GM18499 (cell line): ENCODE measurements at regions not wholly inside any gene's neighbourhood (a gene's known extent, or its start where the extent isn't known, plus 50 kb on each side); places are given as distances from the start of the nearest gene placed in this dataset.
"Not testable (repeated sequence)": the region's sequence is repeated elsewhere in the genome, so short reads cannot be mapped to it uniquely, and the experiment has no call there.

Experiments used
- ATAC-seq: cut with Tn5 transposase; IDR thresholded peaks from one replicate; pipeline ENCODE4 v1.9.1; 2021; ENCODE audit warnings: moderate number of reproducible peaks; ENCODE audit not compliant: insufficient read depth, unreplicated experiment

DNA sequence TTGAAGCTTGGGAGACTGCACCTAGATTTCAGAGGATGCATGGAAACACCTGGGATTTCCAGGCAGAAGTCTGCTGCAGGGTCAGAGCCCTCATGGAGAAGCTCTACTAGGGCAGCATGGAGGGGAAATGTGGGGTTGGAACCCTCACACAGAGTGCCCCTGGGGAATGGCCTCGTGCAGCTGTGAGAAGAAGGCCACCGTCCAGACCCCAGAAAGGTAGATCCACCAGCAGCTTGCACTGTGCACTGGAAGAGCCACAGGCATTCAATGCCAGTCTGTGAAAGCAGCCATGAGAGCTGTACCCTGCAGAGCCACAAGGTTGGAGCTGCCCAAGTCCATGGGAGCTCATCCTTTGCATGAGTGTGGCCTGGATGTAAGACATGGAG is 285.3 kb upstream of the FAM174A start:
- no peak for ATAC-seq

DNA sequence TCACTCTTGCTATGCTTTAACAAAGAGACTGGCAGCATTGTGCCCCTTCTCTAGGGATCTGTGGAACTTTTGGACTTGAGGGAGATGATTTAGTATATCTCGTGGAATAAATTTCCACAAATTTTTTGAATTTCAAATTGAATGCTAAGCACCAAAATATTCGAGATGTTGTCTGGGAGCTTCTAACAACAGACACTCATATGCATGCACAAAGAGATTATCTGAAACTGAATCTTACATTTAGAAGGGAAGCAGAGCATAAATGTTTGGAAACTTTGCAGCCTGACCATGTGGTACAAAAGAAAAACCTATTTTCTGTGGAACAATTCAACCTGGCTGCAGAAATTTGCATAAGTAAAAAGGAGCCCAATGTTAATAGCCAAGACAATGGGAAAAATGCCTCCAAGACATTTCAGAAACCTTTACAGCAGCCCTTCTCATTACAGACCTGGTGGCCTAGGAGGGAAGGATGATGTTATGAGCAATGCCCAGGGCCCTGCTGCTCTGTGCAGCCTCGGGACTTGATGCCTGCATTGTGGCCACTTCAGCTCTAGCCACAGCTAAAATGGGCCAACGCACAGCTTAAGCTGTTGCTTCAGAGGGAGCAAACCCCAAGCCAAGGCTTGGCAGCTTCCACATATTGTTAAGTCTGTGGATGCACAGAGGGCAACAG is 285.8 kb upstream of the FAM174A start:
- no peak for ATAC-seq

DNA sequence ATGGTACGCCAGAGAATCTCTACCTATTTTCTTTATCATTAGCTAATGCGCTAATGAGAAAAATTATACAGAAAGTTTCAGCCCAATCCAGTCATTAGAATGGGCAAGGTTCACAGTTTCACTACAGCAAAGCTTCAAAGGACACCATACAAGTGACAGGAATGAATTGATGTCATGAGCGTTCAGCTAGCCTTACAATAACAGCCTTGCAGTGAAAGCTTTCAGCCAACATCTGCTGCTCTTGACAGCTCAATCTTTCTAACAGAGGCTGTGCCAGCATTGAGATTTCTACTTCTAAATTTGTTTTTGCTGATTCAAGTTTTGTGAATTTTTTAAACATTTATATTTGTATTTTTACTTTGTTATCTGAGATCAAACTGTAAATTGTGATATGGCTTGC is 302.4 kb upstream of the FAM174A start:
- ATAC-seq, result no peak

- no peak for ATAC-seq
Observed at GRCh38 chr5:100188778-100189177, 346.4 kb upstream of the FAM174A start.

- ATAC-seq, result no peak
Observed at GRCh38 chr5:100188339-100188738, 346.8 kb upstream of the FAM174A start.

DNA sequence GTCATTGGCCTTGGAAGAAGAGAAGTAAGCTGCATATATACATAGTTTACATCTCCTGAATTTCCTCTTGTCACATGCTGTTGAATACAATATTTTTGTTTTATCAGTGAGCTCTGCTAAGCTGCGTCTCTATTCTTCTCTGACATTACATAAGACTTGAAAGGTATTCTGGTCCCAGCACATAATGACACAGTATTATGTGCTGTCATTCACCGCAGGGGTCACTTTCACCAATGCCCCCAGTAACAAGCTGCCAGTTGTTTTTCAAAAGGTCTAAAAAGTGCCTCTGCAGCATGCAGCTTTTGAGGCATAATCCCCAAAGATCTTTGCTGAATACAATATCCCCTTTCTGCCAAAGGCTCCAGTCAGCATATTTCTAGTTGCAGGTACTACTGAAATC is 349.0 kb upstream of the FAM174A start:
- no peak for ATAC-seq

GRCh38 chr5:100182402-100182801 is 352.8 kb upstream of the FAM174A start:
- no peak for ATAC-seq

DNA sequence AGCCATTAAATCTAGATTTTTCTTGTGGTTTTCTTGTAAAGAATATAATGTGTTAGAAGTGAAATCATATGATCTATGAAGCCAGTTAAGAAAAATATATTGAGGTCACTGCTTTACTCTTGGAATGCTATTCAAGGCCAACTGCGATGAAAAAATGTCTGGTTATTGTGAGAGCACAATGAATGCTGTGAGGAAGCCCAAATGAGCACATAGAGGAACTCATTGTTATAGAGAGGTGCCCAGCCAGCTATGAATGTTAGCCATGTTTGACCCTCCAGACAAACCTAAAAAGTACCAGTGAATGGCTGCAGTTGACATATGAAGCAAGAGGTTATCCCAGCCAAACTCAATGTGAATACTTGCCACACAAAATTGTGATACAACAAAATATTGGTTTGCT is 359.8 kb upstream of the FAM174A start:
- ATAC-seq, result no peak

GRCh38 chr5:100165309-100165708 is 369.9 kb upstream of the FAM174A start:
- peak; percentile 100 for ATAC-seq

- no peak for ATAC-seq
Observed at GRCh38 chr5:100161868-100162267, 373.3 kb upstream of the FAM174A start.

- no peak for ATAC-seq
Observed at GRCh38 chr5:100157066-100157465, 378.1 kb upstream of the FAM174A start.

- no peak for ATAC-seq
Observed at GRCh38 chr5:100148239-100148638, 386.9 kb upstream of the FAM174A start.

DNA sequence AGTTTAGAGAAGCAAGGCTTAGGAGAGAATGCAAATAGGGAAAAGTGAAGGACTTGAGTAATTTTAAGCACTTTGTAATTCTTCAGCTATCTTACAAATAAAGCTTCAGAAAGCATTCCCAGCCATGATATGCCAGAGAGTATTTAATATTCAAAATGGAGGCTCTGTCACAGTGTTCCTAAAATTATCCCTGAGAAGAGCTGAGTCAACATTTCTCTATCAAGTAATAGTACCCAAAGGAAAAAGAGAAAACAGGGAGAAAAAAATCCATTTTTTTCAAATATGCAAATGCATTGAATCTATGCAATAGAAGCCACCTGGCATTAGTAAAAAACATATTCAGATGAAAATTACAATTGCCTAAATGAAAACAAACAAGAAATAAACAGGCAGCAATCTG is 392.6 kb upstream of the FAM174A start:
- ATAC-seq, result no peak

DNA sequence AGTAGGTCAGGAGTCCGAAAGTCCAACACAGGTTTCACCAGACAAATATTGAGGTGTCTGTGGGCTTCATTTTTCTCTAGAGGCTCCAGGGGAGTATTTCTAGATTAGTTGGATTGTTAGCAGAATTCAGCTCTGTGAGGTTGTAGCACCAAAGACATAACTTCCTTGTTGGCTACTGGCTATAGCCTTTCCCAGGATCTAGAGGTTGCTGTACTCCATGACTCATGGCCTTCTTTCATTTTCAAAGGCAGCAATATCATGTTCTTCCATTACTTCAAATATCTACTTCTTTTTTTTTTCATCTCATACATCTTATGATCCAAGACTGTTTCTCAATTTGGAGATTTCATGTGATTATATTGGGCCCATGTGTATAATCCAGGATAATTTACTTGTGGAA is 404.0 kb upstream of the FAM174A start:
- no peak for ATAC-seq

- ATAC-seq, result no peak
Observed at GRCh38 chr5:100130307-100130706, 404.9 kb upstream of the FAM174A start.

GRCh38 chr5:100119903-100120302 is 415.3 kb upstream of the FAM174A start:
- ATAC-seq, result no peak

DNA sequence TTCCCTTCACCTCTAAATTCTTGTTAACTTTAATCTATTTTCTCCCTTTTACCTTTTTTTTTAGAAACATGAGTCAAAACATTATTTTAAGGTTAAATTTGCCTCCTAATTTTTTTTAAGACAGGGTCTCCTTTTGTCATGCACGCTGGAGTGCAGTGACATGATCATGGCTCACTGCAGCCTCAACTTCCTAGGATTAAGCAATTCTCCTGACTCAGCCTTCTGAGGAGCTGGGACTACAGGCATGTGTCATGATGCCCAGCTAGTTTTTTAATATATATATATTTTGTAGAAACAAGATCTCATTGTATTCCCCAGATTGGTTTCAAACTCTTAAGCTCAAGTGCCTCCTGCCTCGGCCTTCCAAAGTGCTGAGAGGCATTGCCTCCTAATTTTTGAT is 424.7 kb upstream of the FAM174A start:
- no peak for ATAC-seq

DNA sequence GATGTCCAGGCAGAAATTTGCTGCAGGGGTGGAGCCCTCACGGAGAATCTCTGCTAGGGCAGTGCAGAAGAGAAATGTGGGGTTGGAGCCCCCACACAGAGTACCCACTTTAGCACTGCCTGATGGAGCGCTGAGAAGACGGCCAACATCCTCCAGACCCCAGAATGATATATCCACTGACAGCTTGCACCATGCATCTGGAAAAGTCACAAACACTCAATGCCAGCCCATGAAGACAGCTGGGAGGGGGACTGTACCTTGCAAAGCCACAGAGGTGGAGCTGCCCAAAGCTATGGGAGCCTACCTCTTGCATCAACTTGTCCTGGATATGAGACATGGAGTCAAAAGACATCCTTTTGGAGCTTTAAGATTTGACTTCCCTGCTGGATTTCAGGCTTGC is 426.3 kb upstream of the FAM174A start:
- ATAC-seq, result no peak

DNA sequence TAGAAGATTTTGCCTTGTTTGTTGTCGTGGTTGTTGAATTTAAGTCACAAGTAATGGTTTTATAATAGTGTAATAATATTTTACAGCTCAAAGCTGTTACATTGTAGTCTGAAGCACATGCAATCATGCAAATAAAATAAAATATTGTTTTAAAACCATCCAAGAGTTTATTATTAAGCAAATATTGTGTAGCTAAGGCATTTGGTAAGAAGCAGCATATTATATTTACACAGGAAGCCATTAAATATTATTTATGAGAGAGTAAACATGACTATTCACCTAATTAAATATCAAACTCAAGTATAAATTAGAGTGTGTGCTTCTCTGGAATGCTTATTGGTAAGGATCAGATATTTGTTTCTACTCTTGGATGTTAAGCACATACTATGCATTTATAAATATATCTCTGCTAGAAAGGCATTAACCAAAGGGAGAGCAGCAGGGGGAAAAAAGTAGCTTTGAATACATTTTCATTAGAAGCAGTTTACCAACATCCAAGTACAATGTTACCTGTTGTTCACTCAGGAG is 431.5 kb upstream of the FAM174A start:
- ATAC-seq, result not testable (repeated sequence)

DNA sequence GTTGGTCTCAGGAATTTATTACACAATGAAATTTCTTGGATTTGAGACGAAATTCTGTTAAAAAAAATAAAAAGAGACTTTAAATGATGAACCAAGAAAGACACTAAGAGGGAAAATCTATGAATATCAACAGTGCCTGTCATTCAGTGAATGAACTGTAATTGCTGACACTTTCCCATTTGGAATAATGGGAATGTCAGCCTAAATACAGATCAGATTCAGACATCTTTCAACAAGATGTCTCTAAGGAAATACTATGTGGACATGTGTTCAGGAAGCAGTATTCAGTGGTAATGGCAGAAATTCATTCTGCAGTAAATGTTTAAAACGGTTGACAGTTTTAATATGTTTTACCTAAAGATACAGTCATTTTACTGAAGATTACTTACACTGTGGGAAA is 433.7 kb upstream of the FAM174A start:
- ATAC-seq, result not testable (repeated sequence)

DNA sequence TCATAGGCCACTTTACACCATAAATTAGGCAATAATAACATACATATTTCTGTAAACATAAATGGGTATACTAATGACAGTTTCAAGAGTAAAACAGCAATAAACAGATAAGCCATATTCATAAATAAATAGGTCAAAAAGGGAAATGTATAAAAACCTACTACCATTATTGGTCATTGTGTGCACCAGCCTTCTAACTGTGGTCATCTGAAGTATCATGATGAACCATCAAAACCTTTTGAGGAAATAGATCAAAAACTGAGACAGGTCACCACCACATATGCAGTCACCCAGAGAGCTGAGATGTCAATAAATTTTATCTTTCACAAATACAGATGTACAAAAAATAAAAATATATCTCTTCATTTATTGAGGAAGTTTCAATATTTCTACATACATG is 438.8 kb upstream of the FAM174A start:
- not testable (repeated sequence) for ATAC-seq

- ATAC-seq, result not testable (repeated sequence)
Observed at GRCh38 chr5:100080703-100081102, 454.5 kb upstream of the FAM174A start.
